Kasumi-1 (cell line): ENCODE measurements at regions not wholly inside any gene's neighbourhood (a gene's known extent, or its start where the extent isn't known, plus 50 kb on each side); places are given as distances from the start of the nearest gene placed in this dataset.

Experiments used
- DNase-seq, 2 experiments: peaks; one replicate each; lab custom pipeline; 2025; lab: John Stamatoyannopoulos, UW

GRCh38 chr15:46420990-46421389 is 786.2 kb downstream of the SQOR start:
- DNase-seq, result no peak

GRCh38 chr15:46441294-46442062 is 806.6 kb downstream of the SQOR start:
- no peak for DNase-seq

GRCh38 chr15:46442184-46442583 is 807.4 kb downstream of the SQOR start:
- no peak for DNase-seq

- no peak for DNase-seq
These were observed 808.2 kb downstream of the SQOR start for GRCh38 chr15:46442901-46443590.

- no peak for DNase-seq
These were observed 815.4 kb downstream of the SQOR start for GRCh38 chr15:46450112-46450809.

GRCh38 chr15:46450810-46451182 is 816.0 kb downstream of the SQOR start:
- DNase-seq, result no peak

- DNase-seq, result no peak
These were observed 817.5 kb downstream of the SQOR start for GRCh38 chr15:46452297-46452820.

- no peak for DNase-seq
These were observed 821.6 kb downstream of the SQOR start for GRCh38 chr15:46456456-46456855.

GRCh38 chr15:46460431-46461094 is 825.7 kb downstream of the SQOR start:
- DNase-seq, result no peak

- no peak for DNase-seq
These were observed 826.6 kb downstream of the SQOR start for GRCh38 chr15:46461416-46461815.

GRCh38 chr15:46467041-46467440 is 832.2 kb downstream of the SQOR start:
- no peak for DNase-seq

GRCh38 chr15:46471096-46471495 is 836.3 kb downstream of the SQOR start:
- DNase-seq, result no peak

- peak in 1 of 2 experiments; percentile 0 for DNase-seq
These were observed 854.4 kb downstream of the SQOR start for GRCh38 chr15:46489276-46489675.

GRCh38 chr15:46496491-46497115 is 861.8 kb downstream of the SQOR start:
- no peak for DNase-seq

- peak in 1 of 2 experiments; percentile 6 for DNase-seq
These were observed 867.8 kb downstream of the SQOR start for GRCh38 chr15:46502667-46503066.

- no peak for DNase-seq
These were observed 883.6 kb downstream of the SQOR start for GRCh38 chr15:46518381-46518780.

- DNase-seq, result no peak
These were observed 888.9 kb downstream of the SQOR start for GRCh38 chr15:46523701-46524100.

GRCh38 chr15:46525984-46526725 is 891.3 kb downstream of the SQOR start:
- DNase-seq, result no peak

- no peak for DNase-seq
These were observed 891.9 kb downstream of the SQOR start for GRCh38 chr15:46526726-46527110.

- no peak for DNase-seq
These were observed 908.8 kb downstream of the SQOR start for GRCh38 chr15:46543626-46544025.

GRCh38 chr15:46548989-46549388 is 914.2 kb downstream of the SQOR start:
- DNase-seq, result no peak
